GM12874 (cell line): ENCODE measurements at regions not wholly inside any gene's neighbourhood (a gene's known extent, or its start where the extent isn't known, plus 50 kb on each side); places are given as distances from the start of the nearest gene placed in this dataset.

ENCODE experiments used
- CTCF ChIP-seq: IDR thresholded peaks from 2 replicates; pipeline ENCODE4 v1.5.1; 2011; ENCODE audit warnings: low read depth, mild to moderate bottlenecking, control low read depth, low read length, moderate library complexity; ENCODE audit not compliant: insufficient read depth

- no peak for TF ChIP-seq CTCF
Observed at GRCh38 chr11:8340296-8340695, 76.6 kb upstream of the LMO1 start.

GRCh38 chr11:8339592-8340022 is 75.9 kb upstream of the LMO1 start:
- no peak for TF ChIP-seq CTCF

- TF ChIP-seq CTCF = peak; percentile 88
Observed at GRCh38 chr11:8338138-8338537, 74.5 kb upstream of the LMO1 start.

- no peak for TF ChIP-seq CTCF
Observed at GRCh38 chr11:8337130-8337795, 73.6 kb upstream of the LMO1 start.

- TF ChIP-seq CTCF = no peak
Observed at GRCh38 chr11:8336356-8337129, 72.9 kb upstream of the LMO1 start.

- TF ChIP-seq CTCF = no peak
Observed at GRCh38 chr11:8335683-8336082, 72.0 kb upstream of the LMO1 start.

GRCh38 chr11:8335186-8335585 is 71.5 kb upstream of the LMO1 start:
- no peak for TF ChIP-seq CTCF
